DND-41 (cell line): ENCODE measurements at regions not wholly inside any gene's neighbourhood (a gene's known extent, or its start where the extent isn't known, plus 50 kb on each side); places are given as distances from the start of the nearest gene placed in this dataset.

ENCODE experiments used
- EZH2 ChIP-seq: IDR thresholded peaks from 3 replicates; pipeline ENCODE4 v1.6.1; 2012; ENCODE audit warnings: borderline replicate concordance, low read depth, mild to moderate bottlenecking, moderate library complexity, low read length, inconsistent platforms; ENCODE audit not compliant: severe bottlenecking
- TF ChIP-seq, protein P1 (sequence below): IDR thresholded peaks from 2 replicates; pipeline ENCODE4 v1.5.1; 2012; ENCODE audit warnings: borderline replicate concordance, low read length, moderate library complexity, mild to moderate bottlenecking; ENCODE audit not compliant: poor library complexity, severe bottlenecking; ENCODE audit errors: extremely low read depth

DNA sequence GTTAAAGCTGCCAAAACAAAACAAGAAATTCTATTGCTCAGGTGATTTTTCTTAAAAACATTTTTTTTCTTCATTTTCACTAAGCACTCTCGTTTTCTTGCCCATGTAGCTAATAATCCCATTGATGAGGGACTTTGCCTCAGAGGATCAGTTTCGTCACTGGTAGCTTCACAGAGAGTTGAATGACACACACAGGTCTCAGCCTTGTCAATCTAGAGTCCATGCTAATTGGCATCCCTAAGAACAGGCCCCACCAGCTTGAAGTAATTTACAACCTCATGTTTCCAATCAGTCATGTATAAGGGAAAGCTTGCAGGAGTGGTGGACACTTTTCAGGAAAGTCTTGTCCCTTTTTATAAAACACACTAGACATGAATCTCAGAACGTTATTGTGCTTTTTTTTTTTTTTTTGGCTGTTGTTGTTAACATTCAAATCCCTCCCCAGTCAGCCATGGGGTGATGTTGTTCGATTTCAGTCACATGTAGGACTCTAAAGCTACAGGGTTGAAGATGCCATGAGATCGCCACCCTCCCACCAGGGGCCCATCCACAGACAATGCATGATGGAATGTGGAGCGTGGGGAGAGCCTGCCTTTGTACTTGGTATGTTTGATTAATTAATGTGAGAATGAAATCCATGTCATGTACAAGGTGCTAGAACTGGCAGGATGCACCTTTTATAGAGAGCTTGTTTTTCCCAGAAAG is 232.4 kb upstream of the FZD8 start:
- TF ChIP-seq, protein P1, sequence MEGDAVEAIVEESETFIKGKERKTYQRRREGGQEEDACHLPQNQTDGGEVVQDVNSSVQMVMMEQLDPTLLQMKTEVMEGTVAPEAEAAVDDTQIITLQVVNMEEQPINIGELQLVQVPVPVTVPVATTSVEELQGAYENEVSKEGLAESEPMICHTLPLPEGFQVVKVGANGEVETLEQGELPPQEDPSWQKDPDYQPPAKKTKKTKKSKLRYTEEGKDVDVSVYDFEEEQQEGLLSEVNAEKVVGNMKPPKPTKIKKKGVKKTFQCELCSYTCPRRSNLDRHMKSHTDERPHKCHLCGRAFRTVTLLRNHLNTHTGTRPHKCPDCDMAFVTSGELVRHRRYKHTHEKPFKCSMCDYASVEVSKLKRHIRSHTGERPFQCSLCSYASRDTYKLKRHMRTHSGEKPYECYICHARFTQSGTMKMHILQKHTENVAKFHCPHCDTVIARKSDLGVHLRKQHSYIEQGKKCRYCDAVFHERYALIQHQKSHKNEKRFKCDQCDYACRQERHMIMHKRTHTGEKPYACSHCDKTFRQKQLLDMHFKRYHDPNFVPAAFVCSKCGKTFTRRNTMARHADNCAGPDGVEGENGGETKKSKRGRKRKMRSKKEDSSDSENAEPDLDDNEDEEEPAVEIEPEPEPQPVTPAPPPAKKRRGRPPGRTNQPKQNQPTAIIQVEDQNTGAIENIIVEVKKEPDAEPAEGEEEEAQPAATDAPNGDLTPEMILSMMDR: no peak
- TF ChIP-seq EZH2: no peak
